GM19328 (cell line): ENCODE measurements at regions not wholly inside any gene's neighbourhood (a gene's known extent, or its start where the extent isn't known, plus 50 kb on each side); places are given as distances from the start of the nearest gene placed in this dataset.

ENCODE experiments used
- ATAC-seq: cut with Tn5 transposase; IDR thresholded peaks from one replicate; pipeline ENCODE4 v1.9.1; 2021; ENCODE audit warnings: mild to moderate bottlenecking, moderate library complexity; ENCODE audit not compliant: unreplicated experiment

- no peak for ATAC-seq
These were observed 761.0 kb upstream of the ARRDC4 start for GRCh38 chr15:97199393-97200051.

GRCh38 chr15:97200161-97200560, 760.3 kb upstream of the ARRDC4 start:
- no peak for ATAC-seq

- ATAC-seq = no peak
These were observed 750.2 kb upstream of the ARRDC4 start for GRCh38 chr15:97210277-97210676.

- no peak for ATAC-seq
These were observed 744.9 kb upstream of the ARRDC4 start for GRCh38 chr15:97215629-97216028.

- no peak for ATAC-seq
These were observed 736.3 kb upstream of the ARRDC4 start for GRCh38 chr15:97224191-97224641.

- ATAC-seq = no peak
These were observed 725.5 kb upstream of the ARRDC4 start for GRCh38 chr15:97234851-97235610.

- ATAC-seq = no peak
These were observed 724.9 kb upstream of the ARRDC4 start for GRCh38 chr15:97235611-97235985.

- ATAC-seq = no peak
These were observed 724.4 kb upstream of the ARRDC4 start for GRCh38 chr15:97236140-97236539.

GRCh38 chr15:97237160-97237559, 723.3 kb upstream of the ARRDC4 start:
- ATAC-seq = no peak

- no peak for ATAC-seq
These were observed 712.1 kb upstream of the ARRDC4 start for GRCh38 chr15:97248376-97248775.

GRCh38 chr15:97259943-97260342, 700.6 kb upstream of the ARRDC4 start:
- no peak for ATAC-seq

GRCh38 chr15:97301166-97301565, 659.3 kb upstream of the ARRDC4 start:
- ATAC-seq = no peak

GRCh38 chr15:97316362-97316761, 644.1 kb upstream of the ARRDC4 start:
- no peak for ATAC-seq

- no peak for ATAC-seq
These were observed 643.3 kb upstream of the ARRDC4 start for GRCh38 chr15:97317163-97317562.

- ATAC-seq = no peak
These were observed 641.2 kb upstream of the ARRDC4 start for GRCh38 chr15:97319291-97319690.

- no peak for ATAC-seq
These were observed 614.3 kb upstream of the ARRDC4 start for GRCh38 chr15:97346221-97346620.

- no peak for ATAC-seq
These were observed 609.7 kb upstream of the ARRDC4 start for GRCh38 chr15:97350813-97351212.

- ATAC-seq = no peak
These were observed 577.0 kb upstream of the ARRDC4 start for GRCh38 chr15:97383516-97383915.

GRCh38 chr15:97386940-97387339, 573.6 kb upstream of the ARRDC4 start:
- no peak for ATAC-seq

GRCh38 chr15:97401195-97401594, 559.3 kb upstream of the ARRDC4 start:
- ATAC-seq = no peak

- no peak for ATAC-seq
These were observed 558.5 kb upstream of the ARRDC4 start for GRCh38 chr15:97401970-97402369.

- no peak for ATAC-seq
These were observed 553.7 kb upstream of the ARRDC4 start for GRCh38 chr15:97406841-97407240.
